HCT116 (cell line): ENCODE measurements at regions not wholly inside any gene's neighbourhood (a gene's known extent, or its start where the extent isn't known, plus 50 kb on each side); places are given as distances from the start of the nearest gene placed in this dataset.

ENCODE experiments used
- ATAC-seq: fragments of 200-7000 bp; cut with Tn5 transposase; 2 replicates; pipeline ENCODE4 v1.9.1; 2020; ENCODE audit warnings: mild to moderate bottlenecking, moderate library complexity
- BruUV-seq: library from RNA; stranded (reverse); fragments of 400-500 nt; replicated peaks from 2 replicates; lab custom pipeline; 2021; lab: Mats Ljungman, UMichigan
- CTCF ChIA-PET: fragments of 300-600 bp; sonication (Branson Sonifier 250); formaldehyde crosslinking; loops from one replicate; lab custom pipeline; 2021; ENCODE audit warnings: antibody characterized with exemption; lab: Charles Lee
- POLR2A ChIA-PET: fragments of 300-600, 350-600 bp; sonication (Branson Sonifier 250); formaldehyde crosslinking; loops from one replicate; lab custom pipeline; 2021; ENCODE audit warnings: antibody characterized with exemption; lab: Charles Lee
- RAD21 ChIA-PET, 2 experiments: fragments of 300-600 bp; sonication (Branson Sonifier 250); formaldehyde crosslinking; loops; one replicate each; lab custom pipeline; 2023; ENCODE audit warnings: low total read pairs in 2 of 2; ENCODE audit not compliant: uncharacterized antibody in 2 of 2, unreplicated experiment in 2 of 2, low non-redundant PET in 1 of 2; lab: Charles Lee
- DNase-seq: peaks from one replicate; pipeline ENCODE4 v3.0.0-alpha.2; 2010; ENCODE audit warnings: low read depth, low spot score
- H2AFZ ChIP-seq: fragments of 200-600 bp; shearing (Covaris generic), sonication (generic); 2 replicates; pipeline ENCODE4 v1.6.1; 2017; ENCODE audit warnings: low read depth, mixed run types, mixed read lengths, antibody characterized with exemption, low read length; ENCODE audit not compliant: poor library complexity, severe bottlenecking
- H3K27ac ChIP-seq: 2 replicates; pipeline ENCODE4 v1.5.1; 2012; ENCODE audit warnings: low read depth, low read length
- H3K27me3 ChIP-seq: fragments of 200-600 bp; sonication (generic); 2 replicates; pipeline ENCODE4 v1.6.1; 2016; ENCODE audit warnings: mixed run types, low read length, mixed read lengths; ENCODE audit not compliant: insufficient read depth
- H3K36me3 ChIP-seq, 2 experiments: fragments of 200-500 bp in 1 of 2; fragments of 200-600 bp in 1 of 2; sonication (Bioruptor generic) in 1 of 2; sonication (generic) in 1 of 2; 2 replicates each; pipeline versions ENCODE4 v1.5.1 to v1.6.1; 2014 to 2016; ENCODE audit warnings: low read length in 2 of 2, inconsistent platforms in 1 of 2, mixed read lengths in 1 of 2, mixed run types in 1 of 2; ENCODE audit not compliant: insufficient read depth in 2 of 2, control insufficient read depth in 1 of 2
- H3K4me1 ChIP-seq, 2 experiments: fragments of 200-600 bp in 1 of 2; sonication (generic) in 1 of 2; 2 replicates each; pipeline versions ENCODE4 v1.5.1 to v1.6.1; 2012 to 2017; ENCODE audit warnings: low read length in 2 of 2, inconsistent platforms in 1 of 2, mild to moderate bottlenecking in 1 of 2, mixed read lengths in 1 of 2, mixed run types in 1 of 2, moderate library complexity in 1 of 2; ENCODE audit not compliant: insufficient read depth in 2 of 2, control insufficient read depth in 1 of 2
- H3K4me2 ChIP-seq: fragments of 200-600 bp; sonication (generic); 2 replicates; pipeline ENCODE4 v1.6.1; 2017; ENCODE audit warnings: mixed run types, low read length, mixed read lengths
- H3K4me3 ChIP-seq, 2 experiments: fragments of 200-600 bp in 1 of 2; sonication (generic) in 1 of 2; replicated peaks in 1 of 2; 2 replicates each; pipeline ENCODE4 v1.5.1; 2011 to 2016; ENCODE audit warnings: low read length in 2 of 2, control low read depth in 1 of 2, low read depth in 1 of 2, mild to moderate bottlenecking in 1 of 2, mixed read lengths in 1 of 2, mixed run types in 1 of 2
- H3K79me2 ChIP-seq: fragments of 200-600 bp; sonication (generic); 2 replicates; pipeline ENCODE4 v1.6.1; 2017; ENCODE audit warnings: mild to moderate bottlenecking, mixed run types, low read length, moderate library complexity, mixed read lengths; ENCODE audit not compliant: insufficient read depth
- H3K9ac ChIP-seq: fragments of 200-600 bp; sonication (generic); 2 replicates; pipeline ENCODE4 v1.6.1; 2016; ENCODE audit warnings: low read length, mixed read lengths
- H3K9me2 ChIP-seq: fragments of 200-600 bp; sonication (generic), shearing (Covaris generic); 2 replicates; pipeline ENCODE4 v1.6.1; 2017; ENCODE audit warnings: mixed run types, mild to moderate bottlenecking, moderate library complexity; ENCODE audit not compliant: insufficient read depth
- H3K9me3 ChIP-seq, 2 experiments: fragments of 200-500 bp in 1 of 2; fragments of 200-600 bp in 1 of 2; sonication (Bioruptor generic) in 1 of 2; sonication (generic) in 1 of 2; 2 replicates each; pipeline ENCODE4 v1.6.1; 2014 to 2017; ENCODE audit warnings: low read length in 2 of 2, mixed read lengths in 2 of 2, inconsistent platforms in 1 of 2, low read depth in 1 of 2, mild to moderate bottlenecking in 1 of 2, mixed run types in 1 of 2, moderate library complexity in 1 of 2; ENCODE audit not compliant: control insufficient read depth in 1 of 2, insufficient read depth in 1 of 2
- H4K20me1 ChIP-seq: fragments of 200-600 bp; sonication (generic), shearing (Covaris generic); 2 replicates; pipeline ENCODE4 v1.6.1; 2017; ENCODE audit warnings: mixed run types, mild to moderate bottlenecking, moderate library complexity; ENCODE audit not compliant: insufficient read depth
- CBX3 ChIP-seq: IDR thresholded peaks from 2 replicates; pipeline ENCODE4 v1.6.1; 2012; ENCODE audit warnings: low read depth
- ELF1 ChIP-seq: IDR thresholded peaks from 2 replicates; pipeline ENCODE4 v1.6.1; 2012; ENCODE audit warnings: low read depth, borderline replicate concordance
- EZH2 ChIP-seq: fragments of 200-600 bp; sonication (generic); IDR thresholded peaks from 2 replicates; pipeline ENCODE4 v1.6.1; 2017; ENCODE audit warnings: antibody characterized with exemption, mixed run types
- POLR2A ChIP-seq: IDR thresholded peaks from 2 replicates; pipeline ENCODE4 v1.7.0; 2011; ENCODE audit warnings: borderline replicate concordance; ENCODE audit not compliant: insufficient read depth, insufficient read length; ENCODE audit errors: extremely low read depth
- RAD21 ChIP-seq: IDR thresholded peaks from 2 replicates; pipeline ENCODE4 v1.6.1; 2012; ENCODE audit warnings: low read depth, mild to moderate bottlenecking
- SP1 ChIP-seq: IDR thresholded peaks from 2 replicates; pipeline ENCODE4 v1.6.1; 2012; ENCODE audit warnings: low read depth
- YY1 ChIP-seq: IDR thresholded peaks from 2 replicates; pipeline ENCODE4 v1.6.1; 2011; ENCODE audit warnings: low read length, low read depth, moderate library complexity, mild to moderate bottlenecking; ENCODE audit not compliant: insufficient replicate concordance; ENCODE audit errors: extremely low read depth
- ZNF274 ChIP-seq: fragments of 200-500 bp; sonication (Bioruptor generic); IDR thresholded peaks from 2 replicates; pipeline ENCODE4 v1.6.1; 2014; ENCODE audit warnings: mild to moderate bottlenecking, low read depth, low read length, inconsistent platforms
- intact Hi-C: fragments of 100-400 bp; cut with micrococcal nuclease; formaldehyde crosslinking; loops from 2 replicates; pipeline ENCODE4 v1.10.0; 2022
- TF ChIP-seq, protein P1 (sequence below): IDR thresholded peaks from 2 replicates; pipeline ENCODE4 v1.6.1; 2012; ENCODE audit warnings: low read depth
- TF ChIP-seq, protein P2 (sequence below), 3 experiments: fragments of 200-600 bp in 1 of 3; sonication (generic) in 1 of 3; IDR thresholded peaks in 2 of 3; conservative IDR thresholded peaks in 1 of 3; 2 replicates each; pipeline ENCODE4 v1.5.1; 2012 to 2017; ENCODE audit warnings: low read depth in 2 of 3, low read length in 2 of 3, antibody characterized with exemption in 1 of 3, borderline replicate concordance in 1 of 3, control low read depth in 1 of 3, mild to moderate bottlenecking in 1 of 3, mixed read lengths in 1 of 3, mixed run types in 1 of 3, moderate library complexity in 1 of 3; ENCODE audit not compliant: insufficient read depth in 1 of 3

DNA sequence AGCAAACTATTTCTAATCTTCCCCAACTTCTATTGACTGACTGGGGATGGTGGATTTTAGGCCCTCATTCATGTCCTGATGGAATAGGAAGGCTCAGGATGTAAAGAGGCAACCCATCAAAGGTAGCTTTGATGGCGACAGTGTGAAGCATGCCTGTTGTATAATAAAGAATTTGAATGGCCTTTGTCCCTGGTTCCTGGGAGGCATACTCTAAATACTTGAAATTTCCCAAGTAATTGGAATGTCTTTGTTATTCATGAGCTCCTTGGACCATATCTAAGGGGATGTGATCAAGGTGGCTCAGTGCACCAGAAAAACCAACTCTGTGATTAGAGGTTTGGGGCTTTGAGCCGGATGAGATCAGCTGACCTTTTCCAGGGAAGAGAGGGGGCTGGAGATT, 264.5 kb upstream of the NEBL start:
- Histone ChIP-seq H3K27ac (no peak overlapping the region), H3K4me1 (peaks cover 0 to 3% of the 10 kb centered on the region in 2 experiments; a peak in 1 of 4 replicates), H3K9ac (no peak overlapping the region), H3K9me3 (no peaks in the 10 kb centered on the region), H3K27me3 (no peaks in the 10 kb centered on the region), H2AFZ (no peak overlapping the region), H3K79me2 (no peaks in the 10 kb centered on the region), H3K4me2 (no peak overlapping the region), H3K9me2 (no peaks in the 10 kb centered on the region), H3K36me3 (no peaks in the 10 kb centered on the region), H3K4me3 (no peak overlapping the region), H4K20me1 (no peaks in the 10 kb centered on the region)
- DNase-seq (no peak), ATAC-seq (no peak)
- RAD21 ChIA-PET: no interaction called here
- no peak for TF ChIP-seq ELF1
- TF ChIP-seq, protein P1, sequence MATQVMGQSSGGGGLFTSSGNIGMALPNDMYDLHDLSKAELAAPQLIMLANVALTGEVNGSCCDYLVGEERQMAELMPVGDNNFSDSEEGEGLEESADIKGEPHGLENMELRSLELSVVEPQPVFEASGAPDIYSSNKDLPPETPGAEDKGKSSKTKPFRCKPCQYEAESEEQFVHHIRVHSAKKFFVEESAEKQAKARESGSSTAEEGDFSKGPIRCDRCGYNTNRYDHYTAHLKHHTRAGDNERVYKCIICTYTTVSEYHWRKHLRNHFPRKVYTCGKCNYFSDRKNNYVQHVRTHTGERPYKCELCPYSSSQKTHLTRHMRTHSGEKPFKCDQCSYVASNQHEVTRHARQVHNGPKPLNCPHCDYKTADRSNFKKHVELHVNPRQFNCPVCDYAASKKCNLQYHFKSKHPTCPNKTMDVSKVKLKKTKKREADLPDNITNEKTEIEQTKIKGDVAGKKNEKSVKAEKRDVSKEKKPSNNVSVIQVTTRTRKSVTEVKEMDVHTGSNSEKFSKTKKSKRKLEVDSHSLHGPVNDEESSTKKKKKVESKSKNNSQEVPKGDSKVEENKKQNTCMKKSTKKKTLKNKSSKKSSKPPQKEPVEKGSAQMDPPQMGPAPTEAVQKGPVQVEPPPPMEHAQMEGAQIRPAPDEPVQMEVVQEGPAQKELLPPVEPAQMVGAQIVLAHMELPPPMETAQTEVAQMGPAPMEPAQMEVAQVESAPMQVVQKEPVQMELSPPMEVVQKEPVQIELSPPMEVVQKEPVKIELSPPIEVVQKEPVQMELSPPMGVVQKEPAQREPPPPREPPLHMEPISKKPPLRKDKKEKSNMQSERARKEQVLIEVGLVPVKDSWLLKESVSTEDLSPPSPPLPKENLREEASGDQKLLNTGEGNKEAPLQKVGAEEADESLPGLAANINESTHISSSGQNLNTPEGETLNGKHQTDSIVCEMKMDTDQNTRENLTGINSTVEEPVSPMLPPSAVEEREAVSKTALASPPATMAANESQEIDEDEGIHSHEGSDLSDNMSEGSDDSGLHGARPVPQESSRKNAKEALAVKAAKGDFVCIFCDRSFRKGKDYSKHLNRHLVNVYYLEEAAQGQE: no peak
- TF ChIP-seq ZNF274: no peak
- no TSS peak for BruUV-seq
- POLR2A ChIA-PET: no interaction called here
- CTCF ChIA-PET: no interaction called here
- intact Hi-C loops: no loop called here

DNA sequence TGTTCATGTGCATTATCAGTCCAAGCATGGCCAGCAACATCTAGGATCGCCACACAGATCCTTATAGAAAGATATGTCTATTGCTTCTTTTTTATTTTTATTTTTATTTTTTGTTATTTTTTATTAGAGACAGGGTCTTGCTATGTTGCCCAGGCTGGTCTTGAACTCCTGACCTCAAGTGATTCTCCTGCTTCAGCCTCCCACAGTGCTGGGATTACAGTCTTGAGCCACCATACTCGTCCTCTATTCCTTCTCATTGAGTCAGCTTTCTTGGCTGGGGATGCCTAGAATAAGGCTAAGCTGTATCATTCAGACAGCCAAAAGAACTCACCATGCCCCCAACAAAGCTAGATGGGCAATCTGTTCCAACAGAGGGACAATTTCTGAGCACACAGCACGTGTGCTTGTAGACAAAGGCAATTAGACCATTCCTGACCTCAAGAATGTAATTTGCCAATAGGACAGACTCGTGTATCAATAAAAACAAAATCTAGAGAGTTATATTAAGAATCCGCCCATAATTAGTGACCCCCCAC, 264.0 kb upstream of the NEBL start:
- intact Hi-C loops: no loop called here
- RAD21 ChIA-PET: no interaction called here
- Histone ChIP-seq H3K27ac (no peak overlapping the region), H3K9ac (no peak overlapping the region), H3K4me3 (no peak overlapping the region), H3K4me1 (peaks cover 0 to 3% of the 10 kb centered on the region in 2 experiments; a peak in 1 of 4 replicates), H3K27me3 (no peaks in the 10 kb centered on the region), H3K9me2 (no peaks in the 10 kb centered on the region), H4K20me1 (no peaks in the 10 kb centered on the region), H2AFZ (no peak overlapping the region), H3K36me3 (no peaks in the 10 kb centered on the region), H3K9me3 (no peaks in the 10 kb centered on the region), H3K4me2 (no peak overlapping the region), H3K79me2 (no peaks in the 10 kb centered on the region)
- no peak for ATAC-seq
- POLR2A ChIA-PET: no interaction called here
- CTCF ChIA-PET: no interaction called here
- BruUV-seq: no TSS peak
- DNase-seq: no peak
- TF ChIP-seq CBX3 (no peak), RAD21 (no peak), YY1 (no peak), SP1 (no peak), EZH2 (no peak), ZNF274 (no peak), POLR2A (no peak)
- TF ChIP-seq, protein P2, sequence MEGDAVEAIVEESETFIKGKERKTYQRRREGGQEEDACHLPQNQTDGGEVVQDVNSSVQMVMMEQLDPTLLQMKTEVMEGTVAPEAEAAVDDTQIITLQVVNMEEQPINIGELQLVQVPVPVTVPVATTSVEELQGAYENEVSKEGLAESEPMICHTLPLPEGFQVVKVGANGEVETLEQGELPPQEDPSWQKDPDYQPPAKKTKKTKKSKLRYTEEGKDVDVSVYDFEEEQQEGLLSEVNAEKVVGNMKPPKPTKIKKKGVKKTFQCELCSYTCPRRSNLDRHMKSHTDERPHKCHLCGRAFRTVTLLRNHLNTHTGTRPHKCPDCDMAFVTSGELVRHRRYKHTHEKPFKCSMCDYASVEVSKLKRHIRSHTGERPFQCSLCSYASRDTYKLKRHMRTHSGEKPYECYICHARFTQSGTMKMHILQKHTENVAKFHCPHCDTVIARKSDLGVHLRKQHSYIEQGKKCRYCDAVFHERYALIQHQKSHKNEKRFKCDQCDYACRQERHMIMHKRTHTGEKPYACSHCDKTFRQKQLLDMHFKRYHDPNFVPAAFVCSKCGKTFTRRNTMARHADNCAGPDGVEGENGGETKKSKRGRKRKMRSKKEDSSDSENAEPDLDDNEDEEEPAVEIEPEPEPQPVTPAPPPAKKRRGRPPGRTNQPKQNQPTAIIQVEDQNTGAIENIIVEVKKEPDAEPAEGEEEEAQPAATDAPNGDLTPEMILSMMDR (IDR thresholded peaks at IDR 0.05 in 2 of 3, conservative IDR thresholded peaks at IDR 0.05 in 1 of 3; ENCODE audit: borderline replicate concordance in 1 of 3, insufficient read depth in 1 of 3, low read depth in 2 of 3, low read length in 2 of 3): no peak
- TF ChIP-seq, protein P1: no peak
